DND-41 (cell line): ENCODE measurements at regions not wholly inside any gene's neighbourhood (a gene's known extent, or its start where the extent isn't known, plus 50 kb on each side); places are given as distances from the start of the nearest gene placed in this dataset.

Source experiments
- ATAC-seq: fragments of 200-7000 bp; cut with Tn5 transposase; 3 replicates; pipeline ENCODE4 v1.9.1; 2021; ENCODE audit warnings: low read depth; ENCODE audit not compliant: insufficient read depth
- DNase-seq: peaks from one replicate; pipeline ENCODE4 v3.0.0-alpha.2; 2020
- H2AFZ ChIP-seq: 2 replicates; pipeline ENCODE4 v1.6.0; 2012; ENCODE audit warnings: low read depth, low read length
- H3K27ac ChIP-seq: 2 replicates; pipeline ENCODE4 v1.5.1; 2012; ENCODE audit warnings: low read length, inconsistent platforms
- H3K27me3 ChIP-seq: fragments of 200-600 bp; sonication (generic); 2 replicates; pipeline ENCODE4 v1.6.0; 2012; ENCODE audit warnings: low read length, mild to moderate bottlenecking, inconsistent platforms; ENCODE audit not compliant: insufficient read depth, poor library complexity
- H3K36me3 ChIP-seq: 2 replicates; pipeline ENCODE4 v1.5.1; 2012; ENCODE audit warnings: low read length, inconsistent platforms; ENCODE audit not compliant: insufficient read depth
- H3K4me1 ChIP-seq: 2 replicates; pipeline ENCODE4 v1.5.1; 2012; ENCODE audit warnings: mild to moderate bottlenecking, low read length; ENCODE audit not compliant: insufficient read depth
- H3K4me2 ChIP-seq: 2 replicates; pipeline ENCODE4 v1.6.0; 2012; ENCODE audit warnings: mild to moderate bottlenecking, moderate library complexity, low read length, inconsistent platforms; ENCODE audit not compliant: insufficient read depth
- H3K4me3 ChIP-seq, 2 experiments: fragments of 200-600 bp in 1 of 2; shearing (Covaris generic) in 1 of 2; 2 replicates each; pipeline ENCODE4 v1.5.1; 2012 to 2016; ENCODE audit warnings: inconsistent platforms in 2 of 2, low read length in 2 of 2, mild to moderate bottlenecking in 2 of 2, low read depth in 1 of 2, moderate library complexity in 1 of 2
- H3K79me2 ChIP-seq: 2 replicates; pipeline ENCODE4 v1.6.0; 2012; ENCODE audit warnings: low read length, inconsistent platforms; ENCODE audit not compliant: insufficient read depth
- H3K9ac ChIP-seq: 2 replicates; pipeline ENCODE4 v1.6.0; 2012; ENCODE audit warnings: low read depth, mild to moderate bottlenecking, inconsistent platforms, low read length, moderate library complexity
- H3K9me3 ChIP-seq: 2 replicates; pipeline ENCODE4 v1.5.1; 2012; ENCODE audit warnings: low read length, moderate library complexity, mild to moderate bottlenecking, inconsistent platforms; ENCODE audit not compliant: insufficient read depth, severe bottlenecking
- H4K20me1 ChIP-seq: 2 replicates; pipeline ENCODE4 v1.6.0; 2012; ENCODE audit warnings: low read length; ENCODE audit not compliant: insufficient read depth
- EZH2 ChIP-seq: IDR thresholded peaks from 3 replicates; pipeline ENCODE4 v1.6.1; 2012; ENCODE audit warnings: borderline replicate concordance, low read depth, mild to moderate bottlenecking, moderate library complexity, low read length, inconsistent platforms; ENCODE audit not compliant: severe bottlenecking
- TF ChIP-seq, protein P1 (sequence below): IDR thresholded peaks from 2 replicates; pipeline ENCODE4 v1.5.1; 2012; ENCODE audit warnings: borderline replicate concordance, low read length, moderate library complexity, mild to moderate bottlenecking; ENCODE audit not compliant: poor library complexity, severe bottlenecking; ENCODE audit errors: extremely low read depth

DNA sequence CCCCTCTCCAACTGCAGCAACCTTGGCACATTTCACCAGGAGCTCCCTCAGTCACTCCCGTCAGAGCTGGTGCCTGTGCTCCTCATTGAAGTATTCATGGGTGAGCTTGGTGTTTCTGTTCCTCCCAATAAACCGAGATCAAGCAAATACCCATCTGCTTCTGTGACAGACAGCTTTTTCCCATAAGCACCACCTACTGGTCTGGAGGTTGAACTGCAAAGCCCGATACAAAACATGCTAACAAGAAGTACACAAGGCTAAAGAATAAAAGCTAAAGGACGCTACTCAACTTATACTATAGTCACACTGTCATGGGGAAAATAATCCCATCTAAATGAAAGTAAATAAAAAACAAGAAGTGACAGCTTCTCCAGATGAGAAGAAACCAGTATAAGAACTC is 111.9 kb upstream of the C21orf91 start:
- no peaks in the 10 kb centered on the region for H3K79me2 ChIP-seq
- DNase-seq (peak; percentile 15), ATAC-seq (no peak)

DNA sequence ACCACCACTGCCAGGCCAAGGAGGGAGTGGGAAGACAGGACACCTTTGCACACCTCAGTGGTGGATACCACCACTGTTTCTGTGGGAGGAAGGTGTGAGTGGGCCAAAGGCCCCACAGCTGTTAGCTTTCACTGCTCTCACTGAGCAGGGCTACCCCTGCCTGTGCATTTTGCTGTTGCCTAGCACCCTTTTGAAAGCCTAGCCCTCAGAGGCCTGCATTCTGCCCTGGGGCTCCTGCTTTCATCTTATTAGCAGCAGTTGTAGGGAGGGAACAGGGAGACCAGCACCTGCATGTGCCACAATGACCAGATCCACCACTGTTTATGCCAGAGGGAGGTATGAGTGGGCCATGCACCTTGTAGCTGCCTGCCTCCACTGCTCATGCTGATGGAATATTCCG is 110.9 kb upstream of the C21orf91 start:
- no peaks in the 10 kb centered on the region for H3K4me1 ChIP-seq

More for the DNA sequence above, 111.9 kb upstream of the C21orf91 start:
- Histone ChIP-seq H3K4me2 (no peak overlapping the region), H3K27ac (no peak overlapping the region), H2AFZ (no peak overlapping the region), H4K20me1 (no peaks in the 10 kb centered on the region), H3K4me3 (no peak overlapping the region), H3K36me3 (no peaks in the 10 kb centered on the region), H3K4me1 (no peaks in the 10 kb centered on the region), H3K27me3 (no peaks in the 10 kb centered on the region), H3K9ac (no peak overlapping the region), H3K9me3 (no peaks in the 10 kb centered on the region)
- TF ChIP-seq EZH2 = no peak
- TF ChIP-seq, protein P1, sequence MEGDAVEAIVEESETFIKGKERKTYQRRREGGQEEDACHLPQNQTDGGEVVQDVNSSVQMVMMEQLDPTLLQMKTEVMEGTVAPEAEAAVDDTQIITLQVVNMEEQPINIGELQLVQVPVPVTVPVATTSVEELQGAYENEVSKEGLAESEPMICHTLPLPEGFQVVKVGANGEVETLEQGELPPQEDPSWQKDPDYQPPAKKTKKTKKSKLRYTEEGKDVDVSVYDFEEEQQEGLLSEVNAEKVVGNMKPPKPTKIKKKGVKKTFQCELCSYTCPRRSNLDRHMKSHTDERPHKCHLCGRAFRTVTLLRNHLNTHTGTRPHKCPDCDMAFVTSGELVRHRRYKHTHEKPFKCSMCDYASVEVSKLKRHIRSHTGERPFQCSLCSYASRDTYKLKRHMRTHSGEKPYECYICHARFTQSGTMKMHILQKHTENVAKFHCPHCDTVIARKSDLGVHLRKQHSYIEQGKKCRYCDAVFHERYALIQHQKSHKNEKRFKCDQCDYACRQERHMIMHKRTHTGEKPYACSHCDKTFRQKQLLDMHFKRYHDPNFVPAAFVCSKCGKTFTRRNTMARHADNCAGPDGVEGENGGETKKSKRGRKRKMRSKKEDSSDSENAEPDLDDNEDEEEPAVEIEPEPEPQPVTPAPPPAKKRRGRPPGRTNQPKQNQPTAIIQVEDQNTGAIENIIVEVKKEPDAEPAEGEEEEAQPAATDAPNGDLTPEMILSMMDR = peak; percentile 50

DNA sequence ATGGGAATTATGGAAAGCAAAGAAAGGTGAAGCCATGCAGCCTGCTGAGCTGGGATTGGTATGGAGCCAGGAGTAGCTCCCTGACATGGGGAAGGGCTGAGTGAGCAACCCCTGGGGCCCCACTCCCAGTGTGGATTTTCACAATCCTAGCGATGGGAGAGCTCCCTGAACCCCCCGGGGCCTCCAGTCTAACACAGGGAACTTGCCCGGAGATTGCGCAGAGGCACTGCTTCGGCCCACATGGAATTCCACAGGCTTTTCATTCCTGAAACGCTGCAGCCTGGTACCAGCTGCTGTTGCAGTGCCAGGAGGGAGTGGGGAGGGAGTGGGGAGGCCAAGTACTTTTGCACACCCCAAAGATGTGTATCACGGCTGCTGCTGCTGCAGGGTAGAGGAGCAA is 110.4 kb upstream of the C21orf91 start:
- Histone ChIP-seq H3K27ac (no peak overlapping the region), H2AFZ (no peak overlapping the region), H3K36me3 (no peaks in the 10 kb centered on the region), H3K4me2 (no peak overlapping the region), H3K79me2 (no peaks in the 10 kb centered on the region), H3K4me1 (no peaks in the 10 kb centered on the region), H4K20me1 (no peaks in the 10 kb centered on the region), H3K27me3 (no peaks in the 10 kb centered on the region), H3K4me3 (no peak overlapping the region), H3K9me3 (no peaks in the 10 kb centered on the region), H3K9ac (no peak overlapping the region)
- TF ChIP-seq, protein P1 = no peak
- TF ChIP-seq EZH2 = no peak
- ATAC-seq = no peak
- no peak for DNase-seq

More for the DNA sequence above, 110.9 kb upstream of the C21orf91 start:
- Histone ChIP-seq H3K36me3 (no peaks in the 10 kb centered on the region), H4K20me1 (no peaks in the 10 kb centered on the region), H3K9me3 (no peaks in the 10 kb centered on the region), H3K9ac (no peak overlapping the region), H3K4me2 (no peak overlapping the region), H3K4me3 (no peak overlapping the region), H3K79me2 (no peaks in the 10 kb centered on the region), H2AFZ (no peak overlapping the region), H3K27me3 (no peaks in the 10 kb centered on the region), H3K27ac (no peak overlapping the region)
- ATAC-seq (no peak), DNase-seq (no peak)
- TF ChIP-seq, protein P1 = no peak
- TF ChIP-seq EZH2 = no peak

DNA sequence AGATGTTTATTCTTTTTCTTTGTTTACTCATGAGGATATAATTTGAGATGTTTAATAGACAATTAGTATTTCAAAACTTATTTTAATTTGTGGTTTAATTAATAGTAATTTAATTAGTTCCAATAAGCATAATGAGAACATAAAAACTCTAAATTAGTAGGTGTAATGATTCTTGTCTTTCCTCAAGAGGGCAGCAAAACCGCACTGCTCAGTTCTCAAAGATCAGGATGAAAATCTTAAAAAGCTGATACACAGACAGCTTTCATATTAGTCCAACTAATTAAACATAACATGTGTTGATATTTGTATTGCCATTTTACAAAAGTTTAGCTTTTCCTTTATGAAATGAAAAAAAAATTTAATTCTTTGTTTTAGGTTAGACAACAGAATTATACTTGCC is 106.7 kb upstream of the C21orf91 start:
- ATAC-seq (no peak), DNase-seq (no peak)
- no peak overlapping the region for H3K9ac ChIP-seq
- H3K79me2 ChIP-seq = no peaks in the 10 kb centered on the region
- no peaks in the 10 kb centered on the region for H4K20me1 ChIP-seq
- H3K4me2 ChIP-seq = no peak overlapping the region
- no peaks in the 10 kb centered on the region for H3K9me3 ChIP-seq
- no peak overlapping the region for H2AFZ ChIP-seq
- H3K4me3 ChIP-seq = no peak overlapping the region
- no peaks in the 10 kb centered on the region for H3K27me3 ChIP-seq
- H3K27ac ChIP-seq = no peak overlapping the region
- TF ChIP-seq, protein P1 = peak; percentile 45
- TF ChIP-seq EZH2 = no peak
- no peaks in the 10 kb centered on the region for H3K36me3 ChIP-seq
- H3K4me1 ChIP-seq = no peaks in the 10 kb centered on the region
